HCT116 (cell line): ENCODE measurements at regions not wholly inside any gene's neighbourhood (a gene's known extent, or its start where the extent isn't known, plus 50 kb on each side); places are given as distances from the start of the nearest gene placed in this dataset.

ENCODE experiments used
- EZH2 ChIP-seq: fragments of 200-600 bp; sonication (generic); IDR thresholded peaks from 2 replicates; pipeline ENCODE4 v1.6.1; 2017; ENCODE audit warnings: antibody characterized with exemption, mixed run types
- EZH2phosphoT487 ChIP-seq: fragments of 200-600 bp; IDR thresholded peaks from 2 replicates; pipeline ENCODE4 v1.6.1; 2018; ENCODE audit warnings: antibody characterized with exemption, borderline replicate concordance
- POLR2AphosphoS5 ChIP-seq: IDR thresholded peaks from 2 replicates; pipeline ENCODE4 v1.6.1; 2011; ENCODE audit warnings: mild to moderate bottlenecking, low read depth, low read length, moderate library complexity
- ZNF274 ChIP-seq: fragments of 200-500 bp; sonication (Bioruptor generic); IDR thresholded peaks from 2 replicates; pipeline ENCODE4 v1.6.1; 2014; ENCODE audit warnings: mild to moderate bottlenecking, low read depth, low read length, inconsistent platforms
- TF ChIP-seq, protein P1 (sequence below), 3 experiments: fragments of 200-600 bp in 1 of 3; sonication (generic) in 1 of 3; IDR thresholded peaks in 2 of 3; conservative IDR thresholded peaks in 1 of 3; 2 replicates each; pipeline ENCODE4 v1.5.1; 2012 to 2017; ENCODE audit warnings: low read depth in 2 of 3, low read length in 2 of 3, antibody characterized with exemption in 1 of 3, borderline replicate concordance in 1 of 3, control low read depth in 1 of 3, mild to moderate bottlenecking in 1 of 3, mixed read lengths in 1 of 3, mixed run types in 1 of 3, moderate library complexity in 1 of 3; ENCODE audit not compliant: insufficient read depth in 1 of 3
- TF ChIP-seq, protein P2 (sequence below): IDR thresholded peaks from 2 replicates; pipeline ENCODE4 v1.6.1; 2012

DNA sequence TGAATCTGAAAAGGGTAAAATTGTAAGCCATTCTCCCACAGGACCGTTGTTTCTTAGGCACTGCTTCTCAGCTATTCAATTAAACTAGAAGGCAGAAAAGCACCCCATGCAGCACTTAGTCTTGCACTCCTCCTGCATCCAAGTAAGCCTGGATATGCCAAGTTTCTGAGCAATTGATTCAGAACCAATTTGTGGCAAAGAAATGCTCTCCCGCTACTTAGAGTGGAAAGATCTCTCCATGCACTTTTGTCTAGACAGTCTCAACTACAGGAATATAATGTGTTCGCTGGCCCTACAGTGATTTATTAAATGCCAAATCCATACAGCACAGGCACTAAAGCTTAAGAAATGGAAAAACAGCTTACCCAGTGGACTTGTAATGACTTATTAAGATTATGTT, 338.5 kb downstream of the HACE1 start:
- TF ChIP-seq EZH2 (no peak), POLR2AphosphoS5 (no peak), ZNF274 (no peak), EZH2phosphoT487 (no peak)
- TF ChIP-seq, protein P1, sequence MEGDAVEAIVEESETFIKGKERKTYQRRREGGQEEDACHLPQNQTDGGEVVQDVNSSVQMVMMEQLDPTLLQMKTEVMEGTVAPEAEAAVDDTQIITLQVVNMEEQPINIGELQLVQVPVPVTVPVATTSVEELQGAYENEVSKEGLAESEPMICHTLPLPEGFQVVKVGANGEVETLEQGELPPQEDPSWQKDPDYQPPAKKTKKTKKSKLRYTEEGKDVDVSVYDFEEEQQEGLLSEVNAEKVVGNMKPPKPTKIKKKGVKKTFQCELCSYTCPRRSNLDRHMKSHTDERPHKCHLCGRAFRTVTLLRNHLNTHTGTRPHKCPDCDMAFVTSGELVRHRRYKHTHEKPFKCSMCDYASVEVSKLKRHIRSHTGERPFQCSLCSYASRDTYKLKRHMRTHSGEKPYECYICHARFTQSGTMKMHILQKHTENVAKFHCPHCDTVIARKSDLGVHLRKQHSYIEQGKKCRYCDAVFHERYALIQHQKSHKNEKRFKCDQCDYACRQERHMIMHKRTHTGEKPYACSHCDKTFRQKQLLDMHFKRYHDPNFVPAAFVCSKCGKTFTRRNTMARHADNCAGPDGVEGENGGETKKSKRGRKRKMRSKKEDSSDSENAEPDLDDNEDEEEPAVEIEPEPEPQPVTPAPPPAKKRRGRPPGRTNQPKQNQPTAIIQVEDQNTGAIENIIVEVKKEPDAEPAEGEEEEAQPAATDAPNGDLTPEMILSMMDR (IDR thresholded peaks at IDR 0.05 in 2 of 3, conservative IDR thresholded peaks at IDR 0.05 in 1 of 3; ENCODE audit: borderline replicate concordance in 1 of 3, insufficient read depth in 1 of 3, low read depth in 2 of 3, low read length in 2 of 3): no peak
- TF ChIP-seq, protein P2, sequence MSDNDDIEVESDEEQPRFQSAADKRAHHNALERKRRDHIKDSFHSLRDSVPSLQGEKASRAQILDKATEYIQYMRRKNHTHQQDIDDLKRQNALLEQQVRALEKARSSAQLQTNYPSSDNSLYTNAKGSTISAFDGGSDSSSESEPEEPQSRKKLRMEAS: no peak
